ENCODE measurements at regions not wholly inside any gene's neighbourhood (a gene's known extent, or its start where the extent isn't known, plus 50 kb on each side); places are given as distances from the start of the nearest gene placed in this dataset.

GRCh38 chr1:170219163-170219562 lies 73.4 kb downstream of the NTMT2 start:
- DNase-seq (ENCODE audit: extremely low read depth, low read depth), result no peak

GRCh38 chr1:170221031-170221430 lies 75.3 kb downstream of the NTMT2 start:
- DNase-seq (ENCODE audit: extremely low read depth, low read depth), result no peak
- no peak for TF ChIP-seq CTCF (IDR thresholded peaks at IDR 0.05; ENCODE audit: low read depth, low read length)

More at GRCh38 chr1:170219163-170219562, 73.4 kb downstream of the NTMT2 start:
- no peak for TF ChIP-seq CTCF (IDR thresholded peaks at IDR 0.05; ENCODE audit: low read depth, low read length)

- no peak for DNase-seq (ENCODE audit: extremely low read depth, low read depth)
- TF ChIP-seq CTCF (IDR thresholded peaks at IDR 0.05; ENCODE audit: low read depth, low read length), result no peak
Measured at GRCh38 chr1:170221495-170221894, 75.7 kb downstream of the NTMT2 start.

GRCh38 chr1:170224469-170224868 lies 78.7 kb downstream of the NTMT2 start:
- DNase-seq (ENCODE audit: extremely low read depth, low read depth), result no peak
- TF ChIP-seq CTCF (IDR thresholded peaks at IDR 0.05; ENCODE audit: low read depth, low read length), result no peak

GRCh38 chr1:170225781-170226530 lies 80.2 kb downstream of the NTMT2 start:
- DNase-seq (ENCODE audit: extremely low read depth, low read depth), result peak; percentile 85
- TF ChIP-seq CTCF (IDR thresholded peaks at IDR 0.05; ENCODE audit: low read depth, low read length), result no peak

GRCh38 chr1:170226767-170227166 lies 81.0 kb downstream of the NTMT2 start:
- no peak for DNase-seq (ENCODE audit: extremely low read depth, low read depth)
- no peak for TF ChIP-seq CTCF (IDR thresholded peaks at IDR 0.05; ENCODE audit: low read depth, low read length)

GRCh38 chr1:170230323-170230722 lies 84.6 kb downstream of the NTMT2 start:
- no peak for TF ChIP-seq CTCF (IDR thresholded peaks at IDR 0.05; ENCODE audit: low read depth, low read length)
- no peak for DNase-seq (ENCODE audit: extremely low read depth, low read depth)
